BE2C (cell line): ENCODE measurements at regions not wholly inside any gene's neighbourhood (a gene's known extent, or its start where the extent isn't known, plus 50 kb on each side); places are given as distances from the start of the nearest gene placed in this dataset.
"Not testable (repeated sequence)": the region's sequence is repeated elsewhere in the genome, so short reads cannot be mapped to it uniquely, and the experiment has no call there.

Experiments used
- DNase-seq: peaks from one replicate; pipeline ENCODE4 v3.0.0-alpha.2; 2020
- H3K27me3 ChIP-seq: fragments of 250-450 bp; sonication (Bioruptor Pico); 2 replicates; pipeline ENCODE4 v1.5.1; 2020; ENCODE audit warnings: mild to moderate bottlenecking
- H3K36me3 ChIP-seq: fragments of 250-450 bp; sonication (Bioruptor Pico); 2 replicates; pipeline ENCODE4 v1.5.1; 2020; ENCODE audit warnings: mild to moderate bottlenecking
- H3K4me1 ChIP-seq: fragments of 250-450 bp; sonication (Bioruptor Pico); 2 replicates; pipeline ENCODE4 v1.5.1; 2020
- H3K4me3 ChIP-seq: 2 replicates; pipeline ENCODE4 v1.5.1; 2011; ENCODE audit warnings: low read depth, low read length
- H3K9me3 ChIP-seq: fragments of 250-450 bp; sonication (Bioruptor Pico); 2 replicates; pipeline ENCODE4 v1.5.1; 2020
- CTCF ChIP-seq: IDR thresholded peaks from 2 replicates; pipeline ENCODE4 v1.5.1; 2012; ENCODE audit warnings: mild to moderate bottlenecking, low read depth, low read length

DNA sequence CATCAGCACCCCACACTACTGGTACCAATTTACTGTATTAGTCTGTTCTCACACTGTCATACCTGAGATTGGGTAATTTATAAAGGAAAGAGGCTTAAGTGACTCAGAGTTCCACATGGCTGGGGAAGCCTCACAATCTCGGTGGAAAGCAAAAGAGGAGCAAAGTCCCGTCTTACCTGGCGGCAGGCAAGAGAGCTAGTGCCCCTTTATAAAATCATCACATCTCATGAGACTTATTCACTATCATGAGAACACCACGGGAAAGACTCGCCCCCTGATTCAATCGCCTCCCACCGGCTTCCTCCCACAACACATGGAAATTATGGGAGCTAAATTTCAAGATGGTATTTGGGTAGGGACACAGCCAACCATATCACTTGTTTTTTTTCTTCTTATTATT is 717.2 kb downstream of the TRIB2 start:
- Histone ChIP-seq H3K27me3 (no peaks in the 10 kb centered on the region), H3K4me3 (no peak overlapping the region), H3K36me3 (peaks cover 4% of the 10 kb centered on the region), H3K4me1 (no peaks in the 10 kb centered on the region), H3K9me3 (no peaks in the 10 kb centered on the region; the same call in 1 of the 2 replicates)
- no peak for TF ChIP-seq CTCF
- no peak for DNase-seq

DNA sequence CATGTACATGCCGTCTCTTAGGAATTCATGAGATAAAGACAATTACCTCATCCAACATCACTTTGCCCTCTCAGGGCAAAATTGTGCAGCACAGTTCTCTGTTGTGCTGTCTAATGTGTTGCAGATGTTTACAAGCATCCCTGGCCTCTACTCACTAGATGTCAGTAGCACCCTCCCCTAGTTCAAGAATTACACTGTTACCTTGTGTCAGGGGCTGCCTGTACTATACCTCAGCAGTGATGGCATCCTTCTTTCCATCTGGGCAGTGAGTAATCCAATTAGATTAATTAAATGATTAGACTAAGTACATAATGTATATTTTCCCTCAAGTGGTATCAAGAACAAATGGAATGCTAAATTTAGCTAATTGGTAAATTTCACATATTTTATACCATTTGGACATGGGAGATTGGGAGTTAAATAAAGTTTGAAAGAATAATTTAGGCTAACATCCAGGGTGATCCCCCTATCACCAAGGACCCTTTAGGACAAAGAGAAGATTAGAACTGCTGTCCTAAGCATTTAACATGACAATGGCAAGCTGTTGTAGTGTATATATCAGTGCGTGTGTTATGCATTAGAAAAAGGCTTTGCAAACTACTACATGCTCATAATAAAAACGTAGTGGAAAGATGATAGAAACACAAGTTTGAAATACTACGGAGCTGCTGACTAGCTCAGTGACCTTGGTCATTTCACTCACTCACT is 727.0 kb downstream of the TRIB2 start:
- H3K4me1 ChIP-seq = peaks cover 11% of the 10 kb centered on the region
- peak; percentile 57 for TF ChIP-seq CTCF
- not testable (repeated sequence) for H3K4me3 ChIP-seq, H3K27me3 ChIP-seq, H3K9me3 ChIP-seq, H3K36me3 ChIP-seq
- peak; percentile 39 for DNase-seq

GRCh38 chr2:13462464-13462863 is 745.7 kb downstream of the TRIB2 start:
- H3K27me3 ChIP-seq = no peaks in the 10 kb centered on the region
- H3K36me3 ChIP-seq = no peaks in the 10 kb centered on the region
- no peaks in the 10 kb centered on the region for H3K9me3 ChIP-seq
- no peak for TF ChIP-seq CTCF
- H3K4me3 ChIP-seq = no peak overlapping the region
- H3K4me1 ChIP-seq = peaks cover 9% of the 10 kb centered on the region
- DNase-seq = no peak

DNA sequence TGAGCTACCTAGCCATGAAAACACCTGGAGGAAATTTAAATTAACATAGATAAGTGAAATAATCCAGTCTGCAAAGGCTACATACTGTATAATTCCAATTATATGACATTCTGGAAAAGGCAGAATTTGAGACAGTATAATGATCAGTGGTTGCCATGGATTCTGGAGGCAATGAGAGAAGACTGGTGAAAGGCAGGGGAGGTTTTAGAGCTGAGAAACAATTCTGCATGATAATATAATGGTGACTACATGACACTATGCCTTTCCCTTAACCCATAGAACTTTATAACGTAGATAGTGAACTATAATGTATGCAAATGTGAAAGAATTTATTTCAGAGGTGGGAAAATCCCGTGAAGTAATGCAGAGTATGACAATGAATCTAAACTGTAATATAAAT is 749.3 kb downstream of the TRIB2 start:
- H3K27me3 ChIP-seq = no peaks in the 10 kb centered on the region
- no peak for TF ChIP-seq CTCF
- H3K4me3 ChIP-seq = no peak overlapping the region
- no peaks in the 10 kb centered on the region for H3K36me3 ChIP-seq
- H3K9me3 ChIP-seq = no peaks in the 10 kb centered on the region
- H3K4me1 ChIP-seq = no peaks in the 10 kb centered on the region
- no peak for DNase-seq

GRCh38 chr2:13474538-13474937 is 757.8 kb downstream of the TRIB2 start:
- no peak for DNase-seq
- H3K36me3 ChIP-seq = no peaks in the 10 kb centered on the region
- H3K4me1 ChIP-seq = peaks cover 24% of the 10 kb centered on the region
- TF ChIP-seq CTCF = no peak
- no peaks in the 10 kb centered on the region for H3K27me3 ChIP-seq
- no peaks in the 10 kb centered on the region for H3K9me3 ChIP-seq
- no peak overlapping the region for H3K4me3 ChIP-seq

DNA sequence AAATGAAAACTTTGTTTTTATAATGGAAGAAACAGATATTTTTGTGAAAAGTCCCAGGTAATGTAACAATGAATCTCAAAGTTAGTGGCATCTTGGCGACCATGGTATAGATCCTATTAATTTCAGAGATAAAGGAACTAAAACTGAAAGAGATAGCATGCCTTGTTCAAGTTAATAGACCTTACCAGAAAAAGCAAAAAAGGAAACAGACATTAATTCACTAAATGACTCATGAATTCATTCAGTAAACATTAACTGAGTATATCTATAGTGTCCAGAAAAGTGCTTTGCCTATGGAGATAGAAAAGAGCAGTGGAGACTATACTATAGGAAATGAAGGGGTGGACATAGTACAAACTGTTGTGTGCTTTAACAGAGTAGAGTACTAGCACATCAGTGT is 763.3 kb downstream of the TRIB2 start:
- no peak for TF ChIP-seq CTCF
- H3K9me3 ChIP-seq = no peaks in the 10 kb centered on the region
- no peak for DNase-seq

More for the DNA sequence above, 763.3 kb downstream of the TRIB2 start:
- Histone ChIP-seq H3K4me3 (no peak overlapping the region), H3K27me3 (no peaks in the 10 kb centered on the region), H3K4me1 (peaks cover 36% of the 10 kb centered on the region), H3K36me3 (peaks cover 7% of the 10 kb centered on the region)
